ENCODE measurements at regions not wholly inside any gene's neighbourhood (a gene's known extent, or its start where the extent isn't known, plus 50 kb on each side); places are given as distances from the start of the nearest gene placed in this dataset.

DNA sequence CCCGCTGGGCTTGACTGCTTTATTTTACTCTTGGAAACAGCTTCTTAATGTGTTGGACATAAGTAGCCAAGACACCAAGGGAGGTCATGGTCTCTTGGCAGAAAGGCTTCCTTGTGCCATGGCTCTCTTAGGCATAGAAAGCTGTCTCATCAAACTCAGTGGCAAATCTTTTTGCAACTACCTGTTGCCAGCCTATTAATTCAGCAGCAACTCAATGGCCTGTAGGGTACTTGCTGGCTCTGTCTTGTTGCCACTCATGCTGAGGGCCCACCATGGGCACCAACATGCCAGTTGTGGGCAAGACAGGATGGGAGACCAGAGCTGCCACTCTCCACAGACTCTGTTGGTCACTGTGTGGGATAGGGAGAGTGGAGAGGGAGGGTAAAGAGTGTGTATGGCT is 1209.4 kb downstream of the UQCRFS1 start:
- Histone ChIP-seq H2AFZ (no peak overlapping the region), H3K9me2 (ENCODE audit: insufficient read depth) (no peaks in the 10 kb centered on the region), H3K4me2 (no peak overlapping the region), H3K36me3 (ENCODE audit: low read depth) (no peaks in the 10 kb centered on the region), H3K9me3 (ENCODE audit: insufficient read depth, low read depth) (no peaks in the 10 kb centered on the region), H3K4me3 (no peak overlapping the region), H3K27ac (no peak overlapping the region), H4K20me1 (ENCODE audit: insufficient read depth) (no peaks in the 10 kb centered on the region), H3F3A (ENCODE audit: insufficient read depth, low read depth) (no peaks in the 10 kb centered on the region), H3K4me1 (replicated peaks; ENCODE audit: insufficient read depth) (no peaks in the 10 kb centered on the region), H3K79me2 (ENCODE audit: low read depth) (no peaks in the 10 kb centered on the region), H3K27me3 (ENCODE audit: insufficient read depth, low read depth) (no peaks in the 10 kb centered on the region)
- CTCF ChIA-PET, result no interaction called here
- TF ChIP-seq EZH2 (IDR thresholded peaks at IDR 0.05; ENCODE audit: low read depth) (no peak), CTCF (conservative IDR thresholded peaks at IDR 0.05) (no peak)
- intact Hi-C loops (cut with micrococcal nuclease; ENCODE audit: unreplicated experiment), result no loop called here
- no peak for DNase-seq
- no TSS peak for BruUV-seq (replicated peaks)
- POLR2A ChIA-PET (ENCODE audit: unreplicated experiment), result no interaction called here

- Histone ChIP-seq H4K20me1 (ENCODE audit: insufficient read depth) (no peaks in the 10 kb centered on the region), H3K4me1 (replicated peaks; ENCODE audit: insufficient read depth) (no peaks in the 10 kb centered on the region), H3K27ac (no peak overlapping the region), H3K9me3 (ENCODE audit: insufficient read depth, low read depth) (no peaks in the 10 kb centered on the region), H3K27me3 (ENCODE audit: insufficient read depth, low read depth) (no peaks in the 10 kb centered on the region), H3K4me3 (no peak overlapping the region), H3K9me2 (ENCODE audit: insufficient read depth) (no peaks in the 10 kb centered on the region), H3F3A (ENCODE audit: insufficient read depth, low read depth) (no peaks in the 10 kb centered on the region), H3K36me3 (ENCODE audit: low read depth) (no peaks in the 10 kb centered on the region), H3K79me2 (ENCODE audit: low read depth) (no peaks in the 10 kb centered on the region), H3K4me2 (no peak overlapping the region), H2AFZ (no peak overlapping the region)
- TF ChIP-seq CTCF (conservative IDR thresholded peaks at IDR 0.05) (no peak), EZH2 (IDR thresholded peaks at IDR 0.05; ENCODE audit: low read depth) (no peak)
- ChIA-PET POLR2A (ENCODE audit: unreplicated experiment) (no interaction called here), CTCF (no interaction called here)
- intact Hi-C loops (cut with micrococcal nuclease; ENCODE audit: unreplicated experiment), result no loop called here
- no peak for DNase-seq
- no TSS peak for BruUV-seq (replicated peaks)
Observed at GRCh38 chr19:27997069-27997468, 1215.9 kb downstream of the UQCRFS1 start.

- Histone ChIP-seq H3K27ac (no peak overlapping the region), H3K4me2 (no peak overlapping the region), H2AFZ (no peak overlapping the region), H3K9me2 (ENCODE audit: insufficient read depth) (no peaks in the 10 kb centered on the region), H3K4me3 (no peak overlapping the region), H3K9me3 (ENCODE audit: insufficient read depth, low read depth) (no peaks in the 10 kb centered on the region), H3K36me3 (ENCODE audit: low read depth) (no peaks in the 10 kb centered on the region), H3K27me3 (ENCODE audit: insufficient read depth, low read depth) (no peaks in the 10 kb centered on the region), H3K79me2 (ENCODE audit: low read depth) (no peaks in the 10 kb centered on the region), H3K4me1 (replicated peaks; ENCODE audit: insufficient read depth) (no peaks in the 10 kb centered on the region), H3F3A (ENCODE audit: insufficient read depth, low read depth) (no peaks in the 10 kb centered on the region), H4K20me1 (ENCODE audit: insufficient read depth) (no peaks in the 10 kb centered on the region)
- POLR2A ChIA-PET (ENCODE audit: unreplicated experiment), result no interaction called here
- TF ChIP-seq EZH2 (IDR thresholded peaks at IDR 0.05; ENCODE audit: low read depth) (no peak), CTCF (conservative IDR thresholded peaks at IDR 0.05) (no peak)
- CTCF ChIA-PET, result no interaction called here
- BruUV-seq (replicated peaks), result no TSS peak
- intact Hi-C loops (cut with micrococcal nuclease; ENCODE audit: unreplicated experiment), result no loop called here
- DNase-seq, result no peak
Observed at GRCh38 chr19:27993619-27994570, 1219.1 kb downstream of the UQCRFS1 start.

Measured in PC-9 (cell line).